Trophoblast cell (in vitro differentiated cells and primary cell): ENCODE measurements at regions not wholly inside any gene's neighbourhood (a gene's known extent, or its start where the extent isn't known, plus 50 kb on each side); places are given as distances from the start of the nearest gene placed in this dataset.

Source experiments
- DNase-seq, 2 donors: peaks; one replicate each; pipeline ENCODE4 v3.0.0-alpha.2; 2016
- H2AFZ ChIP-seq: 2 replicates; pipeline ENCODE4 v1.6.1; 2013; ENCODE audit warnings: low read length, moderate library complexity, mild to moderate bottlenecking; ENCODE audit not compliant: insufficient read depth, poor library complexity
- H2AK5ac ChIP-seq: 2 replicates; pipeline ENCODE4 v1.6.1; 2013; ENCODE audit warnings: mild to moderate bottlenecking, low read length
- H2BK120ac ChIP-seq: 2 replicates; pipeline ENCODE4 v1.6.1; 2013; ENCODE audit warnings: low read length, mild to moderate bottlenecking, moderate library complexity; ENCODE audit not compliant: insufficient read depth, poor library complexity
- H2BK12ac ChIP-seq: 2 replicates; pipeline ENCODE4 v1.6.1; 2013; ENCODE audit warnings: mild to moderate bottlenecking, low read length, moderate library complexity
- H2BK5ac ChIP-seq: 2 replicates; pipeline ENCODE4 v1.6.1; 2013; ENCODE audit warnings: low read length, low read depth, moderate library complexity, mild to moderate bottlenecking; ENCODE audit not compliant: poor library complexity
- H3K14ac ChIP-seq: 2 replicates; pipeline ENCODE4 v1.6.1; 2013; ENCODE audit warnings: mild to moderate bottlenecking, low read length
- H3K18ac ChIP-seq: 2 replicates; pipeline ENCODE4 v1.6.1; 2013; ENCODE audit warnings: mild to moderate bottlenecking, low read length
- H3K23ac ChIP-seq: 2 replicates; pipeline ENCODE4 v1.6.1; 2013; ENCODE audit warnings: low read length
- H3K27ac ChIP-seq: 2 replicates; pipeline ENCODE4 v1.5.1; 2013; ENCODE audit warnings: low read depth, mild to moderate bottlenecking, inconsistent platforms, low read length, moderate library complexity
- H3K27me3 ChIP-seq: 2 replicates; pipeline ENCODE4 v1.6.1; 2013; ENCODE audit warnings: inconsistent platforms, mild to moderate bottlenecking, low read length, moderate library complexity; ENCODE audit not compliant: insufficient read depth
- H3K36me3 ChIP-seq, 2 experiments: 1 replicate in 1 of 2; 2 replicates in 1 of 2; pipeline ENCODE4 v1.6.1; 2013; ENCODE audit warnings: low read length in 2 of 2, mild to moderate bottlenecking in 2 of 2, moderate library complexity in 1 of 2; ENCODE audit not compliant: insufficient read depth in 2 of 2, control insufficient read depth in 1 of 2
- H3K4ac ChIP-seq: 2 replicates; pipeline ENCODE4 v1.6.1; 2013; ENCODE audit warnings: low read depth, mild to moderate bottlenecking, low read length, moderate library complexity
- H3K4me1 ChIP-seq, 2 experiments: 1 replicate in 1 of 2; 2 replicates in 1 of 2; pipeline ENCODE4 v1.6.1; 2013; ENCODE audit warnings: low read length in 2 of 2, mild to moderate bottlenecking in 2 of 2, moderate library complexity in 1 of 2; ENCODE audit not compliant: insufficient read depth in 2 of 2, control insufficient read depth in 1 of 2
- H3K4me2 ChIP-seq: 2 replicates; pipeline ENCODE4 v1.6.1; 2013; ENCODE audit warnings: inconsistent platforms, mild to moderate bottlenecking, low read length, moderate library complexity
- H3K4me3 ChIP-seq: 2 replicates; pipeline ENCODE4 v1.5.1; 2013; ENCODE audit warnings: mild to moderate bottlenecking, low read depth, low read length, inconsistent platforms
- H3K79me1 ChIP-seq: one replicate; pipeline ENCODE4 v1.6.1; 2013; ENCODE audit warnings: low read length
- H3K79me2 ChIP-seq: 2 replicates; pipeline ENCODE4 v1.6.1; 2013; ENCODE audit warnings: low read length, mild to moderate bottlenecking; ENCODE audit not compliant: control insufficient read depth, insufficient read depth, poor library complexity
- H3K9ac ChIP-seq: 2 replicates; pipeline ENCODE4 v1.6.1; 2013; ENCODE audit warnings: mild to moderate bottlenecking, low read length
- H3K9me3 ChIP-seq: 2 replicates; pipeline ENCODE4 v1.6.1; 2013; ENCODE audit warnings: low read depth, mild to moderate bottlenecking, control low read depth, inconsistent platforms, low read length; ENCODE audit not compliant: insufficient read depth
- H4K12ac ChIP-seq: 2 replicates; pipeline ENCODE4 v1.6.1; 2013; ENCODE audit warnings: low read depth, mild to moderate bottlenecking, low read length, moderate library complexity
- H4K8ac ChIP-seq: 2 replicates; pipeline ENCODE4 v1.6.1; 2013; ENCODE audit warnings: low read depth, mild to moderate bottlenecking, low read length, moderate library complexity
- H4K91ac ChIP-seq: one replicate; pipeline ENCODE4 v1.6.1; 2013; ENCODE audit warnings: low read depth, mild to moderate bottlenecking, low read length, moderate library complexity
- WGBS: extraction: QIAGEN DNeasy Blood & Tissue Kit; methylation state at CpG from one replicate; pipeline ENCODE4 v1.1.7; 2013; ENCODE audit warnings: missing lambda C conversion rate; ENCODE audit not compliant: insufficient read length, insufficient coverage; ENCODE audit errors: extremely low coverage; 5-methylcytosine and 5-hydroxymethylcytosine counted together

GRCh38 chr5:114644576-114644975, 282.7 kb downstream of the KCNN2 start:
- Histone ChIP-seq H4K12ac (no peak overlapping the region), H2AFZ (no peak overlapping the region), H3K27ac (no peak overlapping the region), H3K27me3 (no peaks in the 10 kb centered on the region), H2BK12ac (no peak overlapping the region), H2BK120ac (no peak overlapping the region), H3K14ac (no peak overlapping the region), H3K23ac (no peak overlapping the region), H4K91ac (no peak overlapping the region), H2AK5ac (no peak overlapping the region), H2BK5ac (no peak overlapping the region), H3K4me1 (no peaks in the 10 kb centered on the region), H3K79me2 (no peaks in the 10 kb centered on the region), H3K4me3 (no peak overlapping the region), H3K36me3 (no peaks in the 10 kb centered on the region), H3K4ac (no peak overlapping the region), H3K4me2 (no peak overlapping the region), H3K79me1 (no peaks in the 10 kb centered on the region), H3K9me3 (no peaks in the 10 kb centered on the region), H3K9ac (no peak overlapping the region), H4K8ac (no peak overlapping the region), H3K18ac (no peak overlapping the region)
- DNase-seq = no peak

GRCh38 chr5:114636271-114636670, 274.4 kb downstream of the KCNN2 start:
- H2AK5ac ChIP-seq = no peak overlapping the region
- no peaks in the 10 kb centered on the region for H3K79me2 ChIP-seq
- no peaks in the 10 kb centered on the region for H3K27me3 ChIP-seq
- no peak overlapping the region for H2BK120ac ChIP-seq
- no peak for DNase-seq
- no peak overlapping the region for H4K91ac ChIP-seq
- no peak overlapping the region for H2BK5ac ChIP-seq
- no peak overlapping the region for H3K4me3 ChIP-seq
- H2AFZ ChIP-seq = no peak overlapping the region
- no CpG with 5 or more reads among the region's 3 CpGs for WGBS
- no peak overlapping the region for H2BK12ac ChIP-seq
- no peak overlapping the region for H3K4me2 ChIP-seq
- no peak overlapping the region for H4K12ac ChIP-seq
- H3K9ac ChIP-seq = no peak overlapping the region
- H3K4me1 ChIP-seq = no peaks in the 10 kb centered on the region
- no peak overlapping the region for H3K27ac ChIP-seq
- H3K9me3 ChIP-seq = no peaks in the 10 kb centered on the region
- no peak overlapping the region for H3K23ac ChIP-seq
- H3K36me3 ChIP-seq = no peaks in the 10 kb centered on the region
- H3K4ac ChIP-seq = no peak overlapping the region
- no peak overlapping the region for H4K8ac ChIP-seq
- no peak overlapping the region for H3K18ac ChIP-seq
- H3K14ac ChIP-seq = no peak overlapping the region
- no peaks in the 10 kb centered on the region for H3K79me1 ChIP-seq

GRCh38 chr5:114634967-114635901, 273.4 kb downstream of the KCNN2 start:
- H4K12ac ChIP-seq = no peak overlapping the region
- no peaks in the 10 kb centered on the region for H3K36me3 ChIP-seq
- H3K9me3 ChIP-seq = no peaks in the 10 kb centered on the region
- no peak overlapping the region for H4K8ac ChIP-seq
- H2AFZ ChIP-seq = no peak overlapping the region
- no peaks in the 10 kb centered on the region for H3K79me1 ChIP-seq
- no peak overlapping the region for H3K14ac ChIP-seq
- no peak overlapping the region for H4K91ac ChIP-seq
- H3K4me2 ChIP-seq = no peak overlapping the region
- DNase-seq = no peak
- no peak overlapping the region for H3K9ac ChIP-seq
- no peak overlapping the region for H2BK12ac ChIP-seq
- H3K4me1 ChIP-seq = no peaks in the 10 kb centered on the region
- no peak overlapping the region for H3K23ac ChIP-seq
- H2BK120ac ChIP-seq = no peak overlapping the region
- H2BK5ac ChIP-seq = no peak overlapping the region
- H3K27ac ChIP-seq = no peak overlapping the region
- H2AK5ac ChIP-seq = no peak overlapping the region
- no CpG with 5 or more reads among the region's 5 CpGs for WGBS
- H3K27me3 ChIP-seq = no peaks in the 10 kb centered on the region
- H3K4ac ChIP-seq = no peak overlapping the region
- H3K79me2 ChIP-seq = no peaks in the 10 kb centered on the region
- no peak overlapping the region for H3K4me3 ChIP-seq
- no peak overlapping the region for H3K18ac ChIP-seq

GRCh38 chr5:114634517-114634916, 272.6 kb downstream of the KCNN2 start:
- H2BK12ac ChIP-seq = no peak overlapping the region

More at GRCh38 chr5:114634517-114634916, 272.6 kb downstream of the KCNN2 start:
- Histone ChIP-seq H3K4me3 (no peak overlapping the region), H3K79me2 (no peaks in the 10 kb centered on the region), H2AK5ac (no peak overlapping the region), H3K79me1 (no peaks in the 10 kb centered on the region), H4K91ac (no peak overlapping the region), H3K23ac (no peak overlapping the region), H3K14ac (no peak overlapping the region), H2BK5ac (no peak overlapping the region), H2AFZ (no peak overlapping the region), H3K36me3 (no peaks in the 10 kb centered on the region), H4K8ac (no peak overlapping the region), H3K4ac (no peak overlapping the region), H3K4me1 (no peaks in the 10 kb centered on the region), H3K9me3 (no peaks in the 10 kb centered on the region), H2BK120ac (no peak overlapping the region), H3K4me2 (no peak overlapping the region), H3K27me3 (no peaks in the 10 kb centered on the region), H3K18ac (no peak overlapping the region), H3K27ac (no peak overlapping the region), H3K9ac (no peak overlapping the region), H4K12ac (no peak overlapping the region)
- no CpG with 5 or more reads among the region's 2 CpGs for WGBS
- no peak for DNase-seq
